ENCODE measurements at regions not wholly inside any gene's neighbourhood (a gene's known extent, or its start where the extent isn't known, plus 50 kb on each side); places are given as distances from the start of the nearest gene placed in this dataset.
A peak's percentile ranks its signal among the peaks of the same experiment; 100 is the strongest.

DNA sequence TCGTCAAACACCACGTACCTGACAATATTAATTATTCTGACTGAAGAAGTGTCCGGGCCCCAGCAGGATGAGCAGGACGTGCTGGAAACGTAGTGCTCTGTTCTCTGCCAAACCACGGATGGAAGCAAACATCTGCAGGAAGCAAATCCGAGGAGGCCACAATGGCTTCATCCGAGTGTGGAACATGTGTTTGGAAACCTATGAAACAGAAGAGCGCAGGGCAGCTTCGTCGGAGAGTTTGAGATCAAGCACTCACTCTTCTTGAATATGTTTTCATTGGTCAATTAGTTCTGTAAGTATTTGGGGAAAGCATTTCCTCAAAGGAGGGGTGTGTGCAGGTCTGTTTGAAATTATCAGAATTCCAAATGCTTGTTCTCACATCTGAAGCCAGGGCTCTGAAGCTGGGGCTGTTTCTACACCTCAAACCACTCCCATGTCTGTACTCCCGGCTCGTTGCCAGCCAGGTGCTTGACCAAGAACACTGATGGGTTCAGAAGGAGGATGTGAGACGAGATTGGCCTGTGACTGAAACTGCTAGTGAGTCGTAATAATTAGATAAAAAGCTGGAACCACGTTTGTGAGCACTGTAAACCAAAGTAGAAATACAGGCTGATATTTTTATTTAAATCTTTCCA lies 356.6 kb upstream of the SALL3 start:
- Mint-ChIP-seq H3K27ac (no peak overlapping the region), H3K36me3 (ENCODE audit: low read depth) (no peaks in the 10 kb centered on the region), H3K9me3 (ENCODE audit: insufficient read depth) (no peaks in the 10 kb centered on the region), H3K4me3 (no peak overlapping the region), H3K4me1 (ENCODE audit: low read depth) (no peaks in the 10 kb centered on the region), H3K27me3 (ENCODE audit: low read depth) (peaks cover 2% of the 10 kb centered on the region)
- CTCF ChIA-PET, result no interaction called here
- DNase-seq (no peak), ATAC-seq (no peak)
- POLR2A ChIA-PET, result no interaction called here

DNA sequence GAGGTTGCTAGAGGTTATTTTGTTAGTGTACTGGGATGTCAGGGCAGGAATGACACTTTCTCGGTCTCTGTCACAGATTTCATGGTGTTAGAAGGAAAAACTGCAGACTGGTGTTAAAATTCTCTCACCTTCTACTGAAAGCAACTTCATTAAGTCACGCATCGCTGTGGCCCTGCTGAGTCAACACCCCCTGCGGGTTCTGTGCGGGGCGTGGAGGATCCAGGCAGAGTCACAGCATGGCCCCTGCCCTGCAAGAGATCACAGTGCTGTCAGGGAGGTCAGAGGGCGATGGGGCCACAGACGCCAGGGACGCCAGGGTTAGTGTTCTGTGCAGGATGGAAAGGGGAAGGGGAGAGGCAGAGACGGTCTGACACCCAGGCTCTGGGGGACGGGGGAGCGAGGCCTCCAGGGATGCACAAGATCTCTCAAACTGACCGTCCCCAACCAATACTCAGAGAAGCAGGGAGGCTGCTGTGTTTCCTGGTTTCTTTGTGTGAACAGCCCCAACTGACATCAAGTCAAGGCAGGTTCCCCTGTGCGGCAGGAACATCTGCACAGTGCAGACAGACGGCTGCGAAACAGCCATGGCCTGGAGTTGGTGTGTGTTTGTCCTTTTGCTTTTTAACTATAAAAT lies 354.9 kb upstream of the SALL3 start:
- no peaks in the 10 kb centered on the region for H3K9me3 Mint-ChIP-seq (ENCODE audit: insufficient read depth)
- no peaks in the 10 kb centered on the region for H3K4me1 Mint-ChIP-seq (ENCODE audit: low read depth)
- ChIA-PET CTCF (no interaction called here), POLR2A (no interaction called here)
- H3K27ac Mint-ChIP-seq, result no peak overlapping the region
- H3K4me3 Mint-ChIP-seq, result no peak overlapping the region
- no peaks in the 10 kb centered on the region for H3K36me3 Mint-ChIP-seq (ENCODE audit: low read depth)
- peaks cover 2% of the 10 kb centered on the region for H3K27me3 Mint-ChIP-seq (ENCODE audit: low read depth)
- DNase-seq (no peak), ATAC-seq (no peak)

DNA sequence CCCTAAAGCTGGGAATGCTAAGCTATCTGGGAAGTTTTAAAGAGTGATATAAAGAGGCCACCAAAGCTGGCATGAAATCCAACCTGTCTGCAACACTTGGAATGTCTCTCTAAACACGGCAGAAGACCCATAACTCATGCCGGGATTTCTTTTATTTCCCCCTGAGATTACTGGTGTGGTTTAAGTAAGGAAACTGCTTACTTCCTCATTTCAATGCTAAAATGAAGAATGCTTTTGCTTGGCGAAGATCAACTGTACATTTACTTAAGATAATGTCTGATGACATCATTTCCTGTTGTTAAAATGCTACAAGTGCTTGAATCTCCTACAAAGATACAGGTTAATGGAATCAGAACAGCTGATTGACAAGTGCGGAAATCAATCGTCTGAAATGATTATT lies 353.8 kb upstream of the SALL3 start:
- no peak for DNase-seq
- H3K4me3 Mint-ChIP-seq, result no peak overlapping the region
- no peak overlapping the region for H3K27ac Mint-ChIP-seq
- no peak for ATAC-seq
- no peaks in the 10 kb centered on the region for H3K36me3 Mint-ChIP-seq (ENCODE audit: low read depth)
- H3K4me1 Mint-ChIP-seq (ENCODE audit: low read depth), result no peaks in the 10 kb centered on the region
- H3K9me3 Mint-ChIP-seq (ENCODE audit: insufficient read depth), result no peaks in the 10 kb centered on the region
- ChIA-PET POLR2A (no interaction called here), CTCF (no interaction called here)
- peaks cover 2% of the 10 kb centered on the region for H3K27me3 Mint-ChIP-seq (ENCODE audit: low read depth)

GRCh38 chr18:78627551-78628346 lies 351.9 kb upstream of the SALL3 start:
- Mint-ChIP-seq H3K4me1 (ENCODE audit: low read depth) (no peaks in the 10 kb centered on the region), H3K4me3 (no peak overlapping the region), H3K9me3 (ENCODE audit: insufficient read depth) (no peaks in the 10 kb centered on the region), H3K27me3 (ENCODE audit: low read depth) (peaks cover 2% of the 10 kb centered on the region), H3K36me3 (ENCODE audit: low read depth) (no peaks in the 10 kb centered on the region), H3K27ac (no peak overlapping the region)
- ChIA-PET CTCF (no interaction called here), POLR2A (no interaction called here)
- ATAC-seq, result no peak
- no peak for DNase-seq

DNA sequence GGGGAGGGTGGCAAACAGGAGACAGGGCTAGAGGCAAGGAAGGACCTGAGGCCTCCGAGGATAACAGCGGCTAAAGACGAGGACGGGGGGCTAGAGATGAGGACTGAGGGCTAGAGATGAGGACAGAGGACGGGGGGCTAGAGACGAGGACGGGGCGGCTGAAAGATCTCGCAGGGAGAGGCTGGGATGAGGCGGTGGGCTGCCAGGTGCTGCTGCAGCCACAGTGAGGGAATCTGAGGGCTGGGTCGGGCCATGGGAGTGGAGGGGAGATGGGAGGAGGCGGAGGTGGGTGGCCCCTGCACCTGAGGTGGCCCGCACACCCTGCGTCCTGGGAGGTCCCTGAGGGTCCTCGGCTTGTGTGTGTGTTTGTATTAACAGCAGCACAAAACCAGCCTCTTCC lies 350.2 kb upstream of the SALL3 start:
- no peak for DNase-seq
- CTCF ChIA-PET, result no interaction called here
- no peak for ATAC-seq
- Mint-ChIP-seq H3K4me1 (ENCODE audit: low read depth) (peaks cover 7% of the 10 kb centered on the region), H3K27ac (no peak overlapping the region), H3K36me3 (ENCODE audit: low read depth) (peaks cover 5% of the 10 kb centered on the region), H3K4me3 (no peak overlapping the region), H3K9me3 (ENCODE audit: insufficient read depth) (no peaks in the 10 kb centered on the region), H3K27me3 (ENCODE audit: low read depth) (peaks cover 2% of the 10 kb centered on the region)
- POLR2A ChIA-PET, result no interaction called here

DNA sequence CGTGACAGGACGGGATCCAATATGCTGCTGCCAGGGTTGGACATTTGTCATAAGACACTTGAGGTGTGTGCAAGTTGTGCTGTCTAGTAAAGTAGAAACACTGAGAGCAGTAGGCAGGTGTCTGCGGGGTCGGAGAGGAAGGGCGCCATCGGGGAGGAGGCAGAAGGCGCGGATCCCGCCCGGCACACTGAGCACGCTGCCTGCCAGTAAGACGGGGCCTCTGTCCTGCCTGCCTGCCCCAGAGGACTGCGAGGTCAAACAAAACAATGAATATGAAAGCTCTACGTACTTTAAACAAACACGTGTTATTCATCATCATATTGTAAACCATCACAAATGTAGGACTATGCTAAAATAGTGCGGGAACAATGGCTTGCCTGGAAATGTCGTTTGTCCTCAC lies 349.3 kb upstream of the SALL3 start:
- Mint-ChIP-seq H3K4me3 (no peak overlapping the region), H3K9me3 (ENCODE audit: insufficient read depth) (no peaks in the 10 kb centered on the region), H3K27ac (no peak overlapping the region), H3K4me1 (ENCODE audit: low read depth) (peaks cover 7% of the 10 kb centered on the region), H3K27me3 (ENCODE audit: low read depth) (peaks cover 2% of the 10 kb centered on the region), H3K36me3 (ENCODE audit: low read depth) (peaks cover 6% of the 10 kb centered on the region)
- POLR2A ChIA-PET, result no interaction called here
- CTCF ChIA-PET, result no interaction called here
- ATAC-seq, result no peak
- DNase-seq, result no peak

GRCh38 chr18:78630981-78631510 lies 348.6 kb upstream of the SALL3 start:
- Mint-ChIP-seq H3K9me3 (ENCODE audit: insufficient read depth) (peaks cover 1% of the 10 kb centered on the region), H3K27ac (no peak overlapping the region), H3K4me3 (no peak overlapping the region), H3K27me3 (ENCODE audit: low read depth) (no peaks in the 10 kb centered on the region), H3K4me1 (ENCODE audit: low read depth) (peaks cover 7% of the 10 kb centered on the region), H3K36me3 (ENCODE audit: low read depth) (peaks cover 8% of the 10 kb centered on the region)
- ATAC-seq, result no peak
- no peak for DNase-seq
- ChIA-PET POLR2A (no interaction called here), CTCF (no interaction called here)

DNA sequence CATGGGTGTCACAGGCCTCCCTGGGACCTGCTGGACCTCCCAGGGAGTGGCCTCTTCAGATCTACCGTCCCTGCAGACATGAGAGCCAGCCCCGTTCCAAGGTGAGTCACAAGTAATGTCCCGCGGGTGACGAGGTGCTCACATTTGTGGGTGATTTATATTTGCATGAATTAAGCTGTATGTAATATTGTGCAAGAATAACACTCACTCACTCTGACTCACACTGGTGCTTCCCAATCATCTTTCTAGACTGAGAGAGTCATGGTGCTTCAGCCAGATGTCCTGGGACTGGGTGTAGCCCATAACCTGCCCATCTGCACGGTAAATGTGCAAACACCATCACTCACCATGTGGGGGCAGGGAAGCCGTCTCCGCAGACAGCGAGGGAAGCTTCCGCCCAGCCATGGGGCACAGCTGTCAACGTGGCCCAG lies 347.5 kb upstream of the SALL3 start:
- ChIA-PET CTCF (no interaction called here), POLR2A (no interaction called here)
- H3K9me3 Mint-ChIP-seq (ENCODE audit: insufficient read depth), result peaks cover 5% of the 10 kb centered on the region
- DNase-seq, result no peak
- H3K27me3 Mint-ChIP-seq (ENCODE audit: low read depth), result no peaks in the 10 kb centered on the region
- H3K27ac Mint-ChIP-seq, result no peak overlapping the region
- H3K4me3 Mint-ChIP-seq, result no peak overlapping the region
- ATAC-seq, result no peak
- peaks cover 14% of the 10 kb centered on the region for H3K36me3 Mint-ChIP-seq (ENCODE audit: low read depth)
- H3K4me1 Mint-ChIP-seq (ENCODE audit: low read depth), result peaks cover 7% of the 10 kb centered on the region

GRCh38 chr18:78634061-78634696 lies 345.4 kb upstream of the SALL3 start:
- ChIA-PET CTCF (no interaction called here), POLR2A (no interaction called here)
- Mint-ChIP-seq H3K36me3 (ENCODE audit: low read depth) (peaks cover 14% of the 10 kb centered on the region), H3K9me3 (ENCODE audit: insufficient read depth) (peaks cover 5% of the 10 kb centered on the region), H3K27me3 (ENCODE audit: low read depth) (no peaks in the 10 kb centered on the region), H3K4me1 (ENCODE audit: low read depth) (peaks cover 7% of the 10 kb centered on the region), H3K27ac (peak overlapping the region; percentile 48), H3K4me3 (no peak overlapping the region)
- DNase-seq (no peak), ATAC-seq (no peak)

DNA sequence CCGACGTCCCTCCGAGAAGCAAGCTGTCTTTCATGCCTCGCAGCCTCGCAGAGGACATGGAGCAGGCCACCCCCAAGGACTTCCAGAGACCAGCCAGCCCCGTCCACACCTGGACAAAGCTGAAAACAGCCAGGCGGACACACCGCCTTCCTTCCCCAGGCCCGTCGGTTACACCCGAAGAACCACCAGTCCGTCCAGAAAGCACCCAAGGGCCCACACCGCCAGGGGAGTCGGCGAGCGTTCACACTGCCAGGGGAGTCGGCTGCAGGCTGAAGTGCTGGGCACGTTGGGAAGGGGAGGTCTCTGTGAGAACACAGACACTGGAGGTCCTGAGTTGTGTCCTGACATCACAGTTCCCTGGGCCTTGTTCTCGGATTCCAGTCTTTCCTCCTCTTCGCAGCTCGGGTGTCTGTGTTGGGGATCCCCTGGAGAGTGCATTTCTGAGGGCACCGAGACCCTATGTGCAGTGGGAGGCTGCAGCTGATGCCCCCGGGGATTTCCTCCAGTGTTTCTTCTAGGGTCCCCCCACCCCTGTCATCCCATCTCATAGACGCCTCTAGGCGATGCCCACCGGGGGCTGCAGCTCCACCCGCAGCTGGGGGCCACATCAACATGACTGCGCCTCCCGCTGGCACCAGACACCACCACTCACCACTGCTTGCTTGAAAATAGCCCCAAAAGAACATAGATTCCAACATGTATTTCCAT lies 344.4 kb upstream of the SALL3 start:
- no peak for DNase-seq
- Mint-ChIP-seq H3K27me3 (ENCODE audit: low read depth) (no peaks in the 10 kb centered on the region), H3K4me1 (ENCODE audit: low read depth) (peaks cover 7% of the 10 kb centered on the region), H3K4me3 (no peak overlapping the region), H3K36me3 (ENCODE audit: low read depth) (peaks cover 14% of the 10 kb centered on the region), H3K27ac (no peak overlapping the region), H3K9me3 (ENCODE audit: insufficient read depth) (peaks cover 5% of the 10 kb centered on the region)
- POLR2A ChIA-PET, result no interaction called here
- CTCF ChIA-PET, result no interaction called here
- no peak for ATAC-seq

DNA sequence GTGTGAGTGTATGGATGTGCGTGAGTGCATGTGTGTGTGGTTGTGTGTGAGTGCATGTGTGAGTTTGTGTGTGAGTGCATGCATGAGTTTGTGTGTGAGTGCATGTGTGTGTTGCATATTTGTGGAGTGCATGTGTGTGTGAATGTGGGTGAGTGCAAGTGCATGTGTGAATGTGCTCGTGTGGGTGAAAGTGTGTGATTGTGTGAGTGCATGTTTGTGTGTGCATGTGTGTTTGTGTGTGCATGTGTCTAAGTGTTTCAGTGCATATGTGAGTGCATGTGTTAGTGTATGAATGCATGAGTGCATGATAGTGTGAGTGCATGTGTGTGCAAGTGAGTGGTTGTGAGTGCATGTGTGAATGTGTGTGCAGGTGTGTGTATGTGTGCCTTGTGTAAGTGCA lies 343.4 kb upstream of the SALL3 start:
- ATAC-seq (no peak), DNase-seq (no peak)
- Mint-ChIP-seq H3K9me3 (ENCODE audit: insufficient read depth) (peaks cover 5% of the 10 kb centered on the region), H3K27me3 (ENCODE audit: low read depth) (no peaks in the 10 kb centered on the region), H3K27ac (no peak overlapping the region), H3K36me3 (ENCODE audit: low read depth) (peaks cover 14% of the 10 kb centered on the region), H3K4me1 (ENCODE audit: low read depth) (peaks cover 7% of the 10 kb centered on the region), H3K4me3 (no peak overlapping the region)
- POLR2A ChIA-PET, result no interaction called here
- CTCF ChIA-PET, result no interaction called here

Measured in activated CD8-positive, alpha-beta T cell treated with anti-CD3 and anti-CD28 coated beads, Interleukin-2, amount 10 ng/mL, durations not matched to agents 7 days and 5 days (primary cell).